HepG2 (cell line): ENCODE measurements at regions not wholly inside any gene's neighbourhood (a gene's known extent, or its start where the extent isn't known, plus 50 kb on each side); places are given as distances from the start of the nearest gene placed in this dataset.

Experiments used
- ATAC-seq: fragments of 200-7000 bp; cut with Tn5 transposase; 3 replicates; pipeline ENCODE4 v1.9.1; 2020; ENCODE audit warnings: mild to moderate bottlenecking, moderate library complexity
- BruUV-seq: library from RNA; stranded (reverse); fragments of 400-500 nt; replicated peaks from 2 replicates; lab custom pipeline; 2021; lab: Mats Ljungman, UMichigan
- CTCF ChIA-PET: fragments of 300-600 bp; formaldehyde crosslinking; extraction: SDS; loops from one replicate; lab custom pipeline; 2021; ENCODE audit warnings: low total read pairs, inconsistent platforms, low intra/inter-chr PET ratio; lab: Yijun Ruan, JAX
- POLR2A ChIA-PET: fragments of 350-600 bp; sonication (Branson Sonifier 250); formaldehyde crosslinking; loops from one replicate; lab custom pipeline; 2020; ENCODE audit warnings: antibody characterized with exemption, inconsistent platforms; lab: Yijun Ruan, JAX
- DNase-seq: peaks from one replicate; pipeline ENCODE4 v3.0.0-alpha.2; 2015; ENCODE audit warnings: low spot score
- FAIRE-seq: peaks from 3 replicates; lab custom pipeline; 2011; peaks lifted over from hg19 to GRCh38; lab: Jason Lieb, UNC
- H2AFZ ChIP-seq: one replicate; pipeline ENCODE4 v1.6.1; 2011; ENCODE audit warnings: low read length, inconsistent platforms
- H3K27ac ChIP-seq: fragments of 300-600 bp; 3 replicates; pipeline ENCODE4 v1.8.0; 2011; ENCODE audit warnings: mixed run types, mild to moderate bottlenecking, mixed read lengths, low read length, inconsistent platforms; ENCODE audit not compliant: insufficient read depth; ENCODE audit errors: extremely low read length
- H3K27me3 ChIP-seq, 2 experiments: fragments of 200-600 bp in 1 of 2; 2 replicates in 1 of 2; 3 replicates in 1 of 2; pipeline versions ENCODE4 v1.6.0 to v1.8.0; 2011; ENCODE audit warnings: low read length in 2 of 2, mild to moderate bottlenecking in 2 of 2, moderate library complexity in 2 of 2, inconsistent platforms in 1 of 2; ENCODE audit not compliant: insufficient read depth in 2 of 2, control insufficient read depth in 1 of 2
- H3K36me3 ChIP-seq, 2 experiments: fragments of 200-600 bp in 1 of 2; replicated peaks in 1 of 2; 2 replicates in 1 of 2; 3 replicates in 1 of 2; pipeline versions ENCODE4 v1.5.1 to v1.8.0; 2011; ENCODE audit warnings: low read length in 2 of 2, inconsistent platforms in 1 of 2; ENCODE audit not compliant: insufficient read depth in 2 of 2, control insufficient read depth in 1 of 2
- H3K4me1 ChIP-seq: 2 replicates; pipeline ENCODE4 v1.5.1; 2012; ENCODE audit warnings: low read length, inconsistent platforms; ENCODE audit not compliant: insufficient read depth
- H3K4me2 ChIP-seq: 2 replicates; pipeline ENCODE4 v1.6.0; 2011; ENCODE audit warnings: low read depth, low read length, inconsistent platforms
- H3K4me3 ChIP-seq, 3 experiments: fragments of 200-600 bp in 1 of 3; sonication (generic), shearing (Covaris generic) in 1 of 3; replicated peaks in 1 of 3; 2 replicates each; pipeline ENCODE4 v1.5.1; 2011 to 2016; ENCODE audit warnings: low read length in 3 of 3, inconsistent platforms in 2 of 3, low read depth in 2 of 3, mild to moderate bottlenecking in 2 of 3, control low read depth in 1 of 3, mixed read lengths in 1 of 3; ENCODE audit not compliant: insufficient read depth in 1 of 3
- H3K79me2 ChIP-seq: one replicate; pipeline ENCODE4 v1.6.1; 2011; ENCODE audit warnings: low read length, inconsistent platforms; ENCODE audit not compliant: insufficient read depth
- H3K9ac ChIP-seq: 2 replicates; pipeline ENCODE4 v1.6.0; 2011; ENCODE audit warnings: mild to moderate bottlenecking, low read depth, low read length, inconsistent platforms; ENCODE audit not compliant: insufficient read depth
- H3K9me3 ChIP-seq: 2 replicates; pipeline ENCODE4 v1.5.1; 2012; ENCODE audit warnings: mild to moderate bottlenecking, low read length
- H4K20me1 ChIP-seq: 2 replicates; pipeline ENCODE4 v1.6.0; 2011; ENCODE audit warnings: inconsistent platforms, mild to moderate bottlenecking, low read length, moderate library complexity; ENCODE audit not compliant: insufficient read depth
- CENPT ChIP-seq: sonication (generic); formaldehyde crosslinking; IDR thresholded peaks from 2 replicates; pipeline ENCODE4 v1.8.0; 2022; ENCODE audit warnings: low read depth, mild to moderate bottlenecking, moderate library complexity, missing genetic modification reagents
- FLYWCH1 ChIP-seq: sonication (generic); formaldehyde crosslinking; IDR thresholded peaks from 2 replicates; pipeline ENCODE4 v1.8.1; 2023; ENCODE audit warnings: mild to moderate bottlenecking, missing genetic modification reagents
- HES4 ChIP-seq: sonication (generic); formaldehyde crosslinking; IDR thresholded peaks from 2 replicates; pipeline ENCODE4 v1.9.0; 2021; ENCODE audit warnings: mild to moderate bottlenecking, missing genetic modification reagents, borderline replicate concordance
- PRPF4 ChIP-seq: fragments of 200-400 bp; formaldehyde crosslinking; IDR thresholded peaks from 2 replicates; pipeline ENCODE4 v1.6.1; 2016; ENCODE audit warnings: low read length, low read depth; ENCODE audit not compliant: poor library complexity, severe bottlenecking
- RARG ChIP-seq: sonication (generic); formaldehyde crosslinking; IDR thresholded peaks from 2 replicates; pipeline ENCODE4 v1.4.0; 2020; ENCODE audit warnings: low read depth, mild to moderate bottlenecking, missing genetic modification reagents
- SIN3A ChIP-seq: IDR thresholded peaks from 2 replicates; pipeline ENCODE4 v1.6.1; 2011; ENCODE audit warnings: low read depth, mild to moderate bottlenecking, control low read depth, low read length, borderline replicate concordance
- TAF15 ChIP-seq: fragments of 200-400 bp; formaldehyde crosslinking; IDR thresholded peaks from one replicate; pipeline ENCODE4 v1.6.1; 2018; ENCODE audit warnings: mild to moderate bottlenecking, low read depth, low read length; ENCODE audit not compliant: poor library complexity, severe bottlenecking
- TEAD3 ChIP-seq: optimal IDR thresholded peaks from 2 replicates; pipeline ENCODE3; 2016; ENCODE audit warnings: borderline replicate concordance
- ZNF382 ChIP-seq: sonication (generic); formaldehyde crosslinking; IDR thresholded peaks from 2 replicates; pipeline ENCODE4 v1.5.0; 2020; ENCODE audit warnings: missing genetic modification reagents, mild to moderate bottlenecking, borderline replicate concordance
- ZNF713 ChIP-seq: sonication (generic); formaldehyde crosslinking; IDR thresholded peaks from 2 replicates; pipeline ENCODE4 v1.4.0; 2020; ENCODE audit warnings: mild to moderate bottlenecking, missing genetic modification reagents
- ZNF749 ChIP-seq: sonication (generic); formaldehyde crosslinking; IDR thresholded peaks from 2 replicates; pipeline ENCODE4 v1.8.0; 2022; ENCODE audit warnings: mild to moderate bottlenecking, missing genetic modification reagents, moderate library complexity, borderline replicate concordance
- ZNF883 ChIP-seq: sonication (generic); formaldehyde crosslinking; IDR thresholded peaks from 2 replicates; pipeline ENCODE4 v1.5.1; 2020; ENCODE audit warnings: mild to moderate bottlenecking, missing genetic modification reagents; ENCODE audit errors: not compliant biosample characterization
- WGBS: methylation state at CpG from one replicate; pipeline ENCODE4 v1.1.6; 2017; ENCODE audit warnings: low lambda C conversion rate; 5-methylcytosine and 5-hydroxymethylcytosine counted together
- in situ Hi-C: cut with HindIII; loops from 2 replicates; pipeline ENCODE4 v1.10.0; 2017; ENCODE audit warnings: low pct_unique_long_range_greater_than_20kb; ENCODE audit not compliant: extremely low pct_ligation_motif_present
- intact Hi-C: fragments of 100-400 bp; cut with micrococcal nuclease; formaldehyde crosslinking; loops from one replicate; pipeline ENCODE4 v1.10.0; 2022; ENCODE audit not compliant: unreplicated experiment
- TF ChIP-seq, protein P1 (sequence below): sonication (generic); formaldehyde crosslinking; IDR thresholded peaks from 2 replicates; pipeline ENCODE4 v1.5.1; 2020; ENCODE audit warnings: missing genetic modification reagents, mild to moderate bottlenecking, borderline replicate concordance

DNA sequence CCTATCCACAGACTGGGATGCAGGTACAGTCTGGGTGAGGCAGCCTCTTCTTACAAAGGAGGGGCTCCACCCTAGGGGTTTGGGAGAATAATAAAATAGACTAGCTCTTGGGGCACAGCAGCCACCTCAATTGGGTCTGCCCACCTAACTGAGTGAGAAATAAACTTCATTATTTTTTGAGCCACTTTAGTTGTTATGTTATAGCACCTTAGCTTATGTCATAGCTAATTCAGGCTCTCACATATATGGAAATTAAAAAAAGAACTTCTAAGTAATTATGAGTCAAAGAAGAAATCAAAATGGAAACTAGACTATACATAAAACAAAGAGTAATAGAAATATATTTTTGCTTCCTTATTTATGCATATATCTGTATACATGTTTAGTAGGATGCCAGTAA is 318.5 kb upstream of the B3GALT2 start:
- ChIA-PET CTCF (no interaction called here), POLR2A (no interaction called here)
- ATAC-seq (no peak), DNase-seq (no peak), FAIRE-seq (no peak)
- Histone ChIP-seq H3K4me2 (no peak overlapping the region), H3K9me3 (no peaks in the 10 kb centered on the region), H3K4me1 (no peaks in the 10 kb centered on the region), H3K79me2 (no peaks in the 10 kb centered on the region), H4K20me1 (no peaks in the 10 kb centered on the region), H3K27ac (no peak overlapping the region), H3K4me3 (no peak overlapping the region), H3K27me3 (no peaks in the 10 kb centered on the region), H2AFZ (no peak overlapping the region), H3K9ac (no peak overlapping the region), H3K36me3 (no peaks in the 10 kb centered on the region)
- no TSS peak for BruUV-seq
- TF ChIP-seq TEAD3 (CRISPR knock-in tag), result no peak
- intact Hi-C loops (no loop called here), in situ Hi-C loops (no loop called here)

DNA sequence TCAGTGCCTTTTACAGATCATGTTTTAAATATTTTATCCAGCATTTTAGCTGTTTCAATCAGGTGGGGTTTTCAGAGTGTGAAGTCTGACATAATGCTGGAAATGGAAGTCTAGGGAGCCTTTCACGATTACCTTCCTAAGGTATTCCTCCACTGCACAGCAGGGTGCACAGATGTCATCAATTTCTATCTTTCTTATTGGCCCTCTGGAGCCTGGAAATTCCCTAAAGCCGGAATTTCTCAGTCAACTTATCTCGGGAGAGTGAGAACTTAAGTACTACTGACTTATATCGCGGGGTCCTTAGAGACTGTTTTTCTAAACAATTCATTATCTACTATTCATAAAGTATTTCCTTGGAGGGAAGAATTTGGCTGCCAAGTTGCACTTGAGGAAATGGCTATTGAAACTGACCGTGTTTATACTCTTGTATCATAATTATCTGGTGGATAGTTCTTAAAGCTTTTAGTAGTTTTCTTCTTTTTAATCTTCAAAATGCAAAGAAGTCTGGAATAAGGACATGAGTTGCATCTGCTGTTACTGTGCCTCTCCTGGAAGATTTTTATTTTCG is 311.8 kb upstream of the B3GALT2 start:
- DNase-seq (no peak), ATAC-seq (no peak), FAIRE-seq (no peak)
- Histone ChIP-seq H3K79me2 (no peaks in the 10 kb centered on the region), H3K4me1 (no peaks in the 10 kb centered on the region), H3K36me3 (no peaks in the 10 kb centered on the region), H3K27me3 (no peaks in the 10 kb centered on the region), H3K9me3 (no peaks in the 10 kb centered on the region), H4K20me1 (no peaks in the 10 kb centered on the region), H3K27ac (no peak overlapping the region), H3K4me2 (no peak overlapping the region), H3K9ac (no peak overlapping the region), H3K4me3 (no peak overlapping the region), H2AFZ (no peak overlapping the region)
- BruUV-seq, result no TSS peak
- ChIA-PET POLR2A (no interaction called here), CTCF (no interaction called here)
- in situ Hi-C loops (no loop called here), intact Hi-C loops (no loop called here)
- 2% methylated on average over 7 of the region's 7 CpGs for WGBS
- TF ChIP-seq FLYWCH1 (CRISPR knock-in tag) (no peak), TAF15 (no peak), HES4 (no peak), SIN3A (no peak), ZNF883 (CRISPR knock-in tag) (no peak), ZNF749 (CRISPR knock-in tag) (no peak), ZNF382 (CRISPR knock-in tag) (no peak), PRPF4 (no peak), ZNF713 (no peak), CENPT (CRISPR knock-in tag) (no peak), RARG (CRISPR knock-in tag) (no peak)
- TF ChIP-seq, protein P1, sequence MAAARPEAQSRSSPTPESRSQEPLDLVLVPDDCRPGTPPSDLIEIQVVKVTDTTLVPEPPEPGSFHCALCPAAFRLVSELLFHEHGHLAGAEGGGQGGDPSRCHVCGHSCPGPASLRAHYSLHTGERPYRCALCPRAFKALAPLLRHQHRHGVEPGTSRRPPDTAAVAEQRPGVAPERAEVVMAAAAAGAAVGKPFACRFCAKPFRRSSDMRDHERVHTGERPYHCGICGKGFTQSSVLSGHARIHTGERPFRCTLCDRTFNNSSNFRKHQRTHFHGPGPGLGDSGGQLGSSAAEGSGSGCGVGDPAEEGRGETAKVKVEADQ (CRISPR knock-in tag), result no peak
